HepG2 (cell line): ENCODE measurements at regions not wholly inside any gene's neighbourhood (a gene's known extent, or its start where the extent isn't known, plus 50 kb on each side); places are given as distances from the start of the nearest gene placed in this dataset.

Source experiments
- ATAC-seq: fragments of 200-7000 bp; cut with Tn5 transposase; 3 replicates; pipeline ENCODE4 v1.9.1; 2020; ENCODE audit warnings: mild to moderate bottlenecking, moderate library complexity
- BruUV-seq: library from RNA; stranded (reverse); fragments of 400-500 nt; replicated peaks from 2 replicates; lab custom pipeline; 2021; lab: Mats Ljungman, UMichigan
- CTCF ChIA-PET: fragments of 300-600 bp; formaldehyde crosslinking; extraction: SDS; loops from one replicate; lab custom pipeline; 2021; ENCODE audit warnings: low total read pairs, inconsistent platforms, low intra/inter-chr PET ratio; lab: Yijun Ruan, JAX
- POLR2A ChIA-PET: fragments of 350-600 bp; sonication (Branson Sonifier 250); formaldehyde crosslinking; loops from one replicate; lab custom pipeline; 2020; ENCODE audit warnings: antibody characterized with exemption, inconsistent platforms; lab: Yijun Ruan, JAX
- DNase-seq: peaks from one replicate; pipeline ENCODE4 v3.0.0-alpha.2; 2015; ENCODE audit warnings: low spot score
- FAIRE-seq: peaks from 3 replicates; lab custom pipeline; 2011; peaks lifted over from hg19 to GRCh38; lab: Jason Lieb, UNC
- H2AFZ ChIP-seq: one replicate; pipeline ENCODE4 v1.6.1; 2011; ENCODE audit warnings: low read length, inconsistent platforms
- H3K27ac ChIP-seq: fragments of 300-600 bp; 3 replicates; pipeline ENCODE4 v1.8.0; 2011; ENCODE audit warnings: mixed run types, mild to moderate bottlenecking, mixed read lengths, low read length, inconsistent platforms; ENCODE audit not compliant: insufficient read depth; ENCODE audit errors: extremely low read length
- H3K27me3 ChIP-seq, 2 experiments: fragments of 200-600 bp in 1 of 2; 2 replicates in 1 of 2; 3 replicates in 1 of 2; pipeline versions ENCODE4 v1.6.0 to v1.8.0; 2011; ENCODE audit warnings: low read length in 2 of 2, mild to moderate bottlenecking in 2 of 2, moderate library complexity in 2 of 2, inconsistent platforms in 1 of 2; ENCODE audit not compliant: insufficient read depth in 2 of 2, control insufficient read depth in 1 of 2
- H3K36me3 ChIP-seq, 2 experiments: fragments of 200-600 bp in 1 of 2; replicated peaks in 1 of 2; 2 replicates in 1 of 2; 3 replicates in 1 of 2; pipeline versions ENCODE4 v1.5.1 to v1.8.0; 2011; ENCODE audit warnings: low read length in 2 of 2, inconsistent platforms in 1 of 2; ENCODE audit not compliant: insufficient read depth in 2 of 2, control insufficient read depth in 1 of 2
- H3K4me1 ChIP-seq: 2 replicates; pipeline ENCODE4 v1.5.1; 2012; ENCODE audit warnings: low read length, inconsistent platforms; ENCODE audit not compliant: insufficient read depth
- H3K4me2 ChIP-seq: 2 replicates; pipeline ENCODE4 v1.6.0; 2011; ENCODE audit warnings: low read depth, low read length, inconsistent platforms
- H3K4me3 ChIP-seq, 3 experiments: fragments of 200-600 bp in 1 of 3; sonication (generic), shearing (Covaris generic) in 1 of 3; replicated peaks in 1 of 3; 2 replicates each; pipeline ENCODE4 v1.5.1; 2011 to 2016; ENCODE audit warnings: low read length in 3 of 3, inconsistent platforms in 2 of 3, low read depth in 2 of 3, mild to moderate bottlenecking in 2 of 3, control low read depth in 1 of 3, mixed read lengths in 1 of 3; ENCODE audit not compliant: insufficient read depth in 1 of 3
- H3K79me2 ChIP-seq: one replicate; pipeline ENCODE4 v1.6.1; 2011; ENCODE audit warnings: low read length, inconsistent platforms; ENCODE audit not compliant: insufficient read depth
- H3K9ac ChIP-seq: 2 replicates; pipeline ENCODE4 v1.6.0; 2011; ENCODE audit warnings: mild to moderate bottlenecking, low read depth, low read length, inconsistent platforms; ENCODE audit not compliant: insufficient read depth
- H3K9me3 ChIP-seq: 2 replicates; pipeline ENCODE4 v1.5.1; 2012; ENCODE audit warnings: mild to moderate bottlenecking, low read length
- H4K20me1 ChIP-seq: 2 replicates; pipeline ENCODE4 v1.6.0; 2011; ENCODE audit warnings: inconsistent platforms, mild to moderate bottlenecking, low read length, moderate library complexity; ENCODE audit not compliant: insufficient read depth
- AKAP8 ChIP-seq: sonication (generic); formaldehyde crosslinking; IDR thresholded peaks from 2 replicates; pipeline ENCODE4 v1.5.1; 2020; ENCODE audit warnings: mild to moderate bottlenecking, missing genetic modification reagents
- ATF6 ChIP-seq: sonication (generic); formaldehyde crosslinking; conservative IDR thresholded peaks from 2 replicates; pipeline ENCODE4 v1.4.0; 2020; ENCODE audit warnings: missing genetic modification reagents
- ETV6 ChIP-seq: sonication (generic); formaldehyde crosslinking; conservative IDR thresholded peaks from 2 replicates; pipeline ENCODE4 v1.4.0; 2020; ENCODE audit warnings: missing genetic modification reagents
- NCOA5 ChIP-seq: sonication (generic); formaldehyde crosslinking; IDR thresholded peaks from 2 replicates; pipeline ENCODE4 v1.4.0; 2020; ENCODE audit warnings: missing genetic modification reagents
- RBM22 ChIP-seq: fragments of 200-400 bp; formaldehyde crosslinking; optimal IDR thresholded peaks from 2 replicates; pipeline ENCODE3; 2017; ENCODE audit warnings: mild to moderate bottlenecking, low read length, moderate library complexity
- TRIM24 ChIP-seq: sonication (generic); formaldehyde crosslinking; IDR thresholded peaks from 2 replicates; pipeline ENCODE4 v1.8.0; 2022; ENCODE audit warnings: mild to moderate bottlenecking, missing genetic modification reagents
- ZBTB46 ChIP-seq: sonication (generic); formaldehyde crosslinking; IDR thresholded peaks from 2 replicates; pipeline ENCODE4 v1.4.0; 2020; ENCODE audit warnings: mild to moderate bottlenecking, missing genetic modification reagents, borderline replicate concordance
- ZFP1 ChIP-seq: IDR thresholded peaks from 2 replicates; pipeline ENCODE4 v1.6.1; 2016
- ZNF3 ChIP-seq: IDR thresholded peaks from 2 replicates; pipeline ENCODE4 v1.7.0; 2017; ENCODE audit warnings: inconsistent platforms
- ZNF737 ChIP-seq: sonication (generic); formaldehyde crosslinking; IDR thresholded peaks from 2 replicates; pipeline ENCODE4 v1.5.0; 2020; ENCODE audit warnings: missing genetic modification reagents, mild to moderate bottlenecking, borderline replicate concordance
- ZNF883 ChIP-seq: sonication (generic); formaldehyde crosslinking; IDR thresholded peaks from 2 replicates; pipeline ENCODE4 v1.5.1; 2020; ENCODE audit warnings: mild to moderate bottlenecking, missing genetic modification reagents; ENCODE audit errors: not compliant biosample characterization
- ZSCAN31 ChIP-seq: sonication (generic); formaldehyde crosslinking; IDR thresholded peaks from 2 replicates; pipeline ENCODE4 v1.5.0; 2020; ENCODE audit warnings: low read depth, mild to moderate bottlenecking, missing genetic modification reagents
- WGBS: methylation state at CpG from one replicate; pipeline ENCODE4 v1.1.6; 2017; ENCODE audit warnings: low lambda C conversion rate; 5-methylcytosine and 5-hydroxymethylcytosine counted together
- in situ Hi-C: cut with HindIII; loops from 2 replicates; pipeline ENCODE4 v1.10.0; 2017; ENCODE audit warnings: low pct_unique_long_range_greater_than_20kb; ENCODE audit not compliant: extremely low pct_ligation_motif_present
- intact Hi-C: fragments of 100-400 bp; cut with micrococcal nuclease; formaldehyde crosslinking; loops from one replicate; pipeline ENCODE4 v1.10.0; 2022; ENCODE audit not compliant: unreplicated experiment
- TF ChIP-seq, protein P1 (sequence below): sonication (generic); formaldehyde crosslinking; IDR thresholded peaks from 2 replicates; pipeline ENCODE4 v1.8.0; 2022; ENCODE audit warnings: mild to moderate bottlenecking, missing genetic modification reagents, moderate library complexity
- TF ChIP-seq, protein P2 (sequence below): sonication (generic); formaldehyde crosslinking; IDR thresholded peaks from 2 replicates; pipeline ENCODE4 v1.9.0; 2022; ENCODE audit warnings: low read depth, missing genetic modification reagents

- WGBS: 39% methylated on average over 3 of the region's 3 CpGs
- Histone ChIP-seq H3K27ac (no peak overlapping the region), H3K27me3 (no peaks in the 10 kb centered on the region), H3K4me1 (no peaks in the 10 kb centered on the region), H3K79me2 (no peaks in the 10 kb centered on the region), H3K4me2 (no peak overlapping the region), H3K9ac (no peak overlapping the region), H4K20me1 (no peaks in the 10 kb centered on the region), H3K36me3 (no peaks in the 10 kb centered on the region), H2AFZ (no peak overlapping the region), H3K4me3 (no peak overlapping the region), H3K9me3 (no peaks in the 10 kb centered on the region)
- CTCF ChIA-PET: no interaction called here
- POLR2A ChIA-PET: no interaction called here
- in situ Hi-C loops: no loop called here
- ATAC-seq (no peak), FAIRE-seq (no peak), DNase-seq (no peak)
- intact Hi-C loops: no loop called here
- BruUV-seq: no TSS peak
- TF ChIP-seq RBM22 (no peak), TRIM24 (CRISPR knock-in tag) (no peak), ETV6 (CRISPR knock-in tag) (no peak), ZNF737 (no peak), ZNF3 (CRISPR knock-in tag) (no peak), ZFP1 (CRISPR knock-in tag) (no peak), ZSCAN31 (no peak), ZBTB46 (CRISPR knock-in tag) (no peak), NCOA5 (CRISPR knock-in tag) (no peak), ZNF883 (CRISPR knock-in tag) (no peak), ATF6 (CRISPR knock-in tag) (no peak), AKAP8 (CRISPR knock-in tag) (no peak)
- TF ChIP-seq, protein P1, sequence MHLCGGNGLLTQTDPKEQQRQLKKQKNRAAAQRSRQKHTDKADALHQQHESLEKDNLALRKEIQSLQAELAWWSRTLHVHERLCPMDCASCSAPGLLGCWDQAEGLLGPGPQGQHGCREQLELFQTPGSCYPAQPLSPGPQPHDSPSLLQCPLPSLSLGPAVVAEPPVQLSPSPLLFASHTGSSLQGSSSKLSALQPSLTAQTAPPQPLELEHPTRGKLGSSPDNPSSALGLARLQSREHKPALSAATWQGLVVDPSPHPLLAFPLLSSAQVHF: no peak
- TF ChIP-seq, protein P2, sequence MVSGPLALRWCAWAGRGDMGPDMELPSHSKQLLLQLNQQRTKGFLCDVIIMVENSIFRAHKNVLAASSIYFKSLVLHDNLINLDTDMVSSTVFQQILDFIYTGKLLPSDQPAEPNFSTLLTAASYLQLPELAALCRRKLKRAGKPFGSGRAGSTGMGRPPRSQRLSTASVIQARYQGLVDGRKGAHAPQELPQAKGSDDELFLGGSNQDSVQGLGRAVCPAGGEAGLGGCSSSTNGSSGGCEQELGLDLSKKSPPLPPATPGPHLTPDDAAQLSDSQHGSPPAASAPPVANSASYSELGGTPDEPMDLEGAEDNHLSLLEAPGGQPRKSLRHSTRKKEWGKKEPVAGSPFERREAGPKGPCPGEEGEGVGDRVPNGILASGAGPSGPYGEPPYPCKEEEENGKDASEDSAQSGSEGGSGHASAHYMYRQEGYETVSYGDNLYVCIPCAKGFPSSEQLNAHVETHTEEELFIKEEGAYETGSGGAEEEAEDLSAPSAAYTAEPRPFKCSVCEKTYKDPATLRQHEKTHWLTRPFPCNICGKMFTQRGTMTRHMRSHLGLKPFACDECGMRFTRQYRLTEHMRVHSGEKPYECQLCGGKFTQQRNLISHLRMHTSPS (CRISPR knock-in tag): no peak
Measured at GRCh38 chr11:93605642-93606041, 55.8 kb upstream of the CEP295 start.
